Tibial nerve (tissue), 4 donors: ENCODE measurements at regions not wholly inside any gene's neighbourhood (a gene's known extent, or its start where the extent isn't known, plus 50 kb on each side); places are given as distances from the start of the nearest gene placed in this dataset.

Experiments used
- DNase-seq, 2 donors: peaks; one replicate each; pipeline ENCODE4 v3.0.0-alpha.2; 2019; ENCODE audit warnings: low spot score in 2 of 2
- H3K27ac ChIP-seq, 4 donors: fragments of 200-600 bp; sonication (generic) in 3 of 4; one replicate each; pipeline ENCODE4 v1.5.1; 2017 to 2019; ENCODE audit warnings: mild to moderate bottlenecking in 1 of 4
- H3K27me3 ChIP-seq, 2 donors: fragments of 200-600 bp; sonication (generic) in 1 of 2; one replicate each; pipeline versions ENCODE4 v1.5.1 to v1.6.0; 2017 to 2019
- H3K36me3 ChIP-seq, 3 donors: fragments of 200-600 bp; sonication (generic); one replicate each; pipeline ENCODE4 v1.5.1; 2018 to 2019
- H3K4me1 ChIP-seq, 4 donors: fragments of 200-600 bp; sonication (generic) in 3 of 4; one replicate each; pipeline ENCODE4 v1.5.1; 2017 to 2019
- H3K4me3 ChIP-seq, 4 donors: fragments of 200-600 bp; sonication (generic) in 3 of 4; one replicate each; pipeline ENCODE4 v1.5.1; 2017 to 2019; ENCODE audit warnings: mild to moderate bottlenecking in 1 of 4, moderate library complexity in 1 of 4
- H3K9me3 ChIP-seq, 4 donors: fragments of 200-600 bp; sonication (generic) in 3 of 4; one replicate each; pipeline ENCODE4 v1.5.1; 2017 to 2019
- EP300 ChIP-seq, 2 donors: sonication (generic); formaldehyde crosslinking; IDR thresholded peaks; one replicate each; pipeline ENCODE4 v1.6.1; 2017; ENCODE audit warnings: antibody characterized with exemption in 2 of 2, mild to moderate bottlenecking in 1 of 2
- POLR2A ChIP-seq, 2 donors: fragments of 450-650 bp; IDR thresholded peaks; one replicate each; pipeline ENCODE4 v1.6.1; 2017; ENCODE audit warnings: antibody characterized with exemption in 2 of 2, mild to moderate bottlenecking in 2 of 2, moderate library complexity in 2 of 2
- WGBS, 2 donors: methylation state at CpG; one replicate each; pipeline ENCODE4 v1.1.5; 2018; 5-methylcytosine and 5-hydroxymethylcytosine counted together
- TF ChIP-seq, protein P1 (sequence below), 5 experiments: fragments of 200-600 bp in 3 of 5; fragments of 450-650 bp in 2 of 5; sonication (generic) in 3 of 5; IDR thresholded peaks; one replicate each; pipeline ENCODE4 v1.5.1; 2016 to 2019; ENCODE audit warnings: antibody characterized with exemption in 5 of 5, mild to moderate bottlenecking in 3 of 5, moderate library complexity in 2 of 5

DNA sequence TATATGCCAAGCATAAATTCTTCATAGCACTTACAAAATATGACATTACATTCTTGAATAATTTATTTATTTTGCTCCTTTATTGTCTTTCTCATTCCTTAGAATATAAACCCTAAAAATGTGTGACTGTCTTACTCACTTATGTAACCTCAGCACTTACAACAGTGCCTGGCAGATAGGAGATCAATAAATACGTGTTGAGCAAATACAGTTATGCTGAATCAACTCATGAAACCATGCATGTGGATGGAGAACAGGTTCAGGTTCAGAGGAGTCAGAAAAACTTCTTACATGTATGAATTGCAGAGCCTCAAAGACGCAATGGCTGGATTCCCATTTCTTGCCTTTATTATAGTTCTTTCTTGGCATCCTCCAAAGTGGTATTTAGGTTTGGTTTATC lies 659.4 kb upstream of the CHAC2 start:
- 87 to 89% methylated on average over 2 of the region's 2 CpGs for WGBS, 2 donors
- Histone ChIP-seq H3K27me3 (no peaks in the 10 kb centered on the region), H3K27ac (no peak overlapping the region), H3K4me1 (no peaks in the 10 kb centered on the region), H3K4me3 (no peak overlapping the region), H3K9me3 (no peaks in the 10 kb centered on the region), H3K36me3 (no peaks in the 10 kb centered on the region)
- DNase-seq = no peak
- TF ChIP-seq EP300 (IDR thresholded peaks at IDR 0.05) (no peak), POLR2A (IDR thresholded peaks at IDR 0.05) (no peak)
- TF ChIP-seq, protein P1, sequence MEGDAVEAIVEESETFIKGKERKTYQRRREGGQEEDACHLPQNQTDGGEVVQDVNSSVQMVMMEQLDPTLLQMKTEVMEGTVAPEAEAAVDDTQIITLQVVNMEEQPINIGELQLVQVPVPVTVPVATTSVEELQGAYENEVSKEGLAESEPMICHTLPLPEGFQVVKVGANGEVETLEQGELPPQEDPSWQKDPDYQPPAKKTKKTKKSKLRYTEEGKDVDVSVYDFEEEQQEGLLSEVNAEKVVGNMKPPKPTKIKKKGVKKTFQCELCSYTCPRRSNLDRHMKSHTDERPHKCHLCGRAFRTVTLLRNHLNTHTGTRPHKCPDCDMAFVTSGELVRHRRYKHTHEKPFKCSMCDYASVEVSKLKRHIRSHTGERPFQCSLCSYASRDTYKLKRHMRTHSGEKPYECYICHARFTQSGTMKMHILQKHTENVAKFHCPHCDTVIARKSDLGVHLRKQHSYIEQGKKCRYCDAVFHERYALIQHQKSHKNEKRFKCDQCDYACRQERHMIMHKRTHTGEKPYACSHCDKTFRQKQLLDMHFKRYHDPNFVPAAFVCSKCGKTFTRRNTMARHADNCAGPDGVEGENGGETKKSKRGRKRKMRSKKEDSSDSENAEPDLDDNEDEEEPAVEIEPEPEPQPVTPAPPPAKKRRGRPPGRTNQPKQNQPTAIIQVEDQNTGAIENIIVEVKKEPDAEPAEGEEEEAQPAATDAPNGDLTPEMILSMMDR (IDR thresholded peaks at IDR 0.05) = no peak

DNA sequence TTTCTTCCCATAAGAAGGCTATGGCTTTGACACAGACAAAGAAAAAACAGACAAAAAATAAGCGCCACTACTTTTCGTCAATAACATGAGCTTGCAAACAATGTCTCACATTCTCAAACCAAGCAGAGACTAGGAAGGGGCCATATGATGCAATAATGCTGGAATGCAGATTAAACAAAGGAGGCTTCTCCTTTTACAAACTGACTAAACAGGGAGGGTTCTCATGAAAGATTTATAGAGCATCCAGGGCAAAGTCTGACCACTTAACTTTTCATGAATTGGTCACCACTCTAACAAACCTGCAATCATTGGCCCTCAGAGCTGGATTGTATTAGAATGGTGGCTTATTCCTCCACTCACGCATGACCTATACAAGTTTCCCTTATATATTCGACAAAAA lies 663.3 kb upstream of the CHAC2 start:
- no peaks in the 10 kb centered on the region for H3K9me3 ChIP-seq
- DNase-seq = no peak
- no peaks in the 10 kb centered on the region for H3K27me3 ChIP-seq
- no peak overlapping the region for H3K4me3 ChIP-seq
- H3K27ac ChIP-seq = peak overlapping the region in 1 of 4 donors; percentile 34
- H3K36me3 ChIP-seq = no peaks in the 10 kb centered on the region
- no peak for TF ChIP-seq EP300 (IDR thresholded peaks at IDR 0.05)
- TF ChIP-seq, protein P1 (IDR thresholded peaks at IDR 0.05) = no peak
- no peak for TF ChIP-seq POLR2A (IDR thresholded peaks at IDR 0.05)
- no peaks in the 10 kb centered on the region for H3K4me1 ChIP-seq
- WGBS, 2 donors = 51 to 61% methylated on average over 4 of the region's 4 CpGs

DNA sequence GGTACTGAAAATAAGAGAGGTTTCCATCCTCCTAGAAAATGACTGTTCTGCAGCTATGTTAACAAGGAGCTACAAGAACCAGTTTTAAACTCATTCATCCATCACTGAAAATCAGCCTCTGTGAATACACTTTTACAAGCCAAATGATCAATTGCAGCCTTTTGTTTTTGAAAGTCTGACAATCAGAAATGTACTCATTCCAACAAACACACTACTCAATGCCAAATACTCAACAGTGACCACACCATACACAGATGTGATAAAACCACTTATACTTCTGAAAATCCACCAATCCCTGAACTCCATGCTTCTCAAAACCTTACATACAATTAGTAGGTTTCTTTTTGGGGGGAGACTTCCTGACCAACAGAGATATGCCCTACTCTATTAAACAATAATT lies 663.9 kb upstream of the CHAC2 start:
- no peaks in the 10 kb centered on the region for H3K36me3 ChIP-seq
- no peaks in the 10 kb centered on the region for H3K27me3 ChIP-seq
- H3K4me3 ChIP-seq = no peak overlapping the region
- H3K4me1 ChIP-seq = no peaks in the 10 kb centered on the region
- peak overlapping the region in 1 of 4 donors; percentile 21 for H3K27ac ChIP-seq
- no peak for DNase-seq
- TF ChIP-seq, protein P1 (IDR thresholded peaks at IDR 0.05) = no peak
- no peak for TF ChIP-seq POLR2A (IDR thresholded peaks at IDR 0.05)
- no peak for TF ChIP-seq EP300 (IDR thresholded peaks at IDR 0.05)
- H3K9me3 ChIP-seq = no peaks in the 10 kb centered on the region

DNA sequence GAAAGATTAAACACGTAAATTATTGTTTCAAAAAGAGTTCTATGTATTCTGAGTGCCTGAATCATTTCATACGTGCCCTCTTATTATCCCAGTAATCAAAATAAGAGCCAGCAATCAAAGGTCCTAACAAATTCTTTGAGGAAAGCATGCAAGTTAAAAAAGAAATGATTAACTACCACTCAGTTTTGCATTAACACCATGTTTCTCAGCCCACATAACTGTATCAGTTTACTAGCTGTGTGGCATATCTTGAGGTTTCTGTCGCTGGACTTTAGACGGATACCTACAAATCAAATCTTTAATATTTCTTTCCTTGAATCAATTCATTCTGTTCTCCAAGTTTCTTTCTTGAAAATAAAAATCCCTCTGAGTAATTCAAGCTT lies 668.9 kb upstream of the CHAC2 start:
- 56 to 61% methylated on average over 4 of the region's 4 CpGs for WGBS, 2 donors
- Histone ChIP-seq H3K27me3 (no peaks in the 10 kb centered on the region), H3K4me3 (no peak overlapping the region), H3K27ac (no peak overlapping the region), H3K9me3 (no peaks in the 10 kb centered on the region), H3K36me3 (no peaks in the 10 kb centered on the region), H3K4me1 (no peaks in the 10 kb centered on the region)
- no peak for TF ChIP-seq POLR2A (IDR thresholded peaks at IDR 0.05)
- TF ChIP-seq, protein P1 (IDR thresholded peaks at IDR 0.05) = no peak
- TF ChIP-seq EP300 (IDR thresholded peaks at IDR 0.05) = no peak
- no peak for DNase-seq

DNA sequence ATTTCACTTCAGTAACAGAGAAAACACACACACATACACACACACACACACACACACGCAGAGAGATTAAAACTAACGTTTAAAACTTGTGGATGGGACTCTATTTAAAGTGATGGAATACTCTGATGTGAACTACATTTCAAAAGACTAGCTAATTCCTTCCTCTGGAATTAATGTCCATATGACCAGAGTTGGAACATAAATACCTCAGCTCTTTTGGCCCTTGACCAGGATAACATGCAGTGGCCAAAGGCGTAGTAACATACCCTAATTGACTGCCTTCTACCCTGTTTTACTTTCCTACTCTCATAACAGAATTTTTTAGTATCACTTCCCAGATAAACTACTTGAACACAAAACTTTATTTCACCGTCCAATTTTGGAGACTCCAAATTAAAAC lies 671.3 kb upstream of the CHAC2 start:
- no peaks in the 10 kb centered on the region for H3K9me3 ChIP-seq
- H3K4me3 ChIP-seq = no peak overlapping the region
- WGBS, 2 donors = 65 to 72% methylated on average over 4 of the region's 4 CpGs
- no peaks in the 10 kb centered on the region for H3K36me3 ChIP-seq
- DNase-seq = no peak
- no peaks in the 10 kb centered on the region for H3K27me3 ChIP-seq
- no peaks in the 10 kb centered on the region for H3K4me1 ChIP-seq
- TF ChIP-seq POLR2A (IDR thresholded peaks at IDR 0.05) (no peak), EP300 (IDR thresholded peaks at IDR 0.05) (no peak)
- TF ChIP-seq, protein P1 (IDR thresholded peaks at IDR 0.05) = no peak
- H3K27ac ChIP-seq = no peak overlapping the region
